ENCODE measurements at regions not wholly inside any gene's neighbourhood (a gene's known extent, or its start where the extent isn't known, plus 50 kb on each side); places are given as distances from the start of the nearest gene placed in this dataset.

GRCh38 chr14:98230411-98230810 lies 1041.6 kb downstream of the BCL11B start:
- Mint-ChIP-seq H3K4me3 (peak overlapping the region; percentile 69 to 76 (median 72)), H3K9me3 (no peaks in the 10 kb centered on the region), H3K4me1 (peaks cover 84 to 88% (median 86%) of the 10 kb centered on the region in 3 donors), H3K27ac (peak overlapping the region; percentile 90 to 95), H3K36me3 (no peaks in the 10 kb centered on the region), H3K27me3 (no peaks in the 10 kb centered on the region)
- peaks cover 37 to 57% of the 10 kb centered on the region in 2 experiments for H3K4me1 ChIP-seq (ENCODE audit: control insufficient read depth in 1 of 2, extremely low read depth in 1 of 2, insufficient read depth in 2 of 2, low read length in 2 of 2)
- peak overlapping the region; percentile 59 for H3K27ac ChIP-seq (ENCODE audit: low read length)
- H3K9me3 ChIP-seq = no peaks in the 10 kb centered on the region
- ATAC-seq (replicated peaks in 1 of 4) (no peak), DNase-seq (no peak)
- ChIA-PET CTCF (interaction anchor here in 1 of 2 donors (0.6 to 1.0 kb wide), 3 partner anchors 13 to 34 kb away, joined by 3 read pairs; no protein-coding TSS in a partner anchor), POLR2A (interaction anchor here in 1 of 2 donors (0.6 to 1.3 kb wide), 4 partner anchors 16 to 86 kb away, joined by 3 to 8 read pairs (median 3); no protein-coding TSS in a partner anchor)
- no peak overlapping the region for H3K4me3 ChIP-seq (ENCODE audit: control insufficient read depth in 1 of 2, extremely low read depth in 1 of 2, low read length in 1 of 2)
- no peaks in the 10 kb centered on the region for H3K27me3 ChIP-seq (replicated peaks in 1 of 2; ENCODE audit: control insufficient read depth in 2 of 2, extremely low read depth in 1 of 2, insufficient read depth in 2 of 2, low read length in 1 of 2)
- 83% methylated on average over 2 of the region's 7 CpGs for WGBS (ENCODE audit: insufficient coverage)
- no peaks in the 10 kb centered on the region for H3K36me3 ChIP-seq (ENCODE audit: control insufficient read depth in 2 of 2, extremely low read depth in 1 of 2, insufficient read depth in 1 of 2, low read length in 1 of 2)

- Mint-ChIP-seq H3K36me3 (no peaks in the 10 kb centered on the region), H3K4me3 (peak overlapping the region in 1 of 3 donors; percentile 72), H3K9me3 (no peaks in the 10 kb centered on the region), H3K4me1 (peaks cover 79 to 80% (median 80%) of the 10 kb centered on the region in 3 donors), H3K27me3 (no peaks in the 10 kb centered on the region), H3K27ac (peak overlapping the region; percentile 90 to 95)
- Histone ChIP-seq H3K4me1 (ENCODE audit: control insufficient read depth in 1 of 2, extremely low read depth in 1 of 2, insufficient read depth in 2 of 2, low read length in 2 of 2) (peaks cover 32 to 49% of the 10 kb centered on the region in 2 experiments), H3K27me3 (replicated peaks in 1 of 2; ENCODE audit: control insufficient read depth in 2 of 2, extremely low read depth in 1 of 2, insufficient read depth in 2 of 2, low read length in 1 of 2) (no peaks in the 10 kb centered on the region), H3K9me3 (no peaks in the 10 kb centered on the region), H3K27ac (ENCODE audit: low read length) (no peak overlapping the region), H3K36me3 (ENCODE audit: control insufficient read depth in 2 of 2, extremely low read depth in 1 of 2, insufficient read depth in 1 of 2, low read length in 1 of 2) (no peaks in the 10 kb centered on the region), H3K4me3 (ENCODE audit: control insufficient read depth in 1 of 2, extremely low read depth in 1 of 2, low read length in 1 of 2) (no peak overlapping the region)
- WGBS (ENCODE audit: insufficient coverage) = 100% methylated on average over 1 of the region's 2 CpGs
- CTCF ChIA-PET = interaction anchor here in 1 of 2 donors (0.6 to 1.0 kb wide), 2 partner anchors 31 to 34 kb away, joined by 3 read pairs; no protein-coding TSS in a partner anchor
- no peak for ATAC-seq (replicated peaks in 1 of 4)
- no peak for DNase-seq
- POLR2A ChIA-PET = no interaction called here
Measured at GRCh38 chr14:98231210-98231609, 1040.8 kb downstream of the BCL11B start.

GRCh38 chr14:98233656-98234055 lies 1038.3 kb downstream of the BCL11B start:
- Mint-ChIP-seq H3K9me3 (no peaks in the 10 kb centered on the region), H3K4me1 (peaks cover 67 to 70% (median 69%) of the 10 kb centered on the region in 3 donors), H3K36me3 (no peaks in the 10 kb centered on the region), H3K27me3 (no peaks in the 10 kb centered on the region), H3K4me3 (no peak overlapping the region), H3K27ac (no peak overlapping the region)
- no peak overlapping the region for H3K4me3 ChIP-seq (ENCODE audit: control insufficient read depth in 1 of 2, extremely low read depth in 1 of 2, low read length in 1 of 2)
- CTCF ChIA-PET = no interaction called here
- ATAC-seq (replicated peaks in 1 of 4) (no peak), DNase-seq (no peak)
- H3K36me3 ChIP-seq (ENCODE audit: control insufficient read depth in 2 of 2, extremely low read depth in 1 of 2, insufficient read depth in 1 of 2, low read length in 1 of 2) = no peaks in the 10 kb centered on the region
- H3K4me1 ChIP-seq (ENCODE audit: control insufficient read depth in 1 of 2, extremely low read depth in 1 of 2, insufficient read depth in 2 of 2, low read length in 2 of 2) = peaks cover 11 to 29% of the 10 kb centered on the region in 2 experiments
- 93% methylated on average over 4 of the region's 6 CpGs for WGBS (ENCODE audit: insufficient coverage)
- H3K27me3 ChIP-seq (replicated peaks in 1 of 2; ENCODE audit: control insufficient read depth in 2 of 2, extremely low read depth in 1 of 2, insufficient read depth in 2 of 2, low read length in 1 of 2) = no peaks in the 10 kb centered on the region
- POLR2A ChIA-PET = interaction anchor here in 1 of 2 donors (0.7 kb wide), 1 partner anchor 113 kb away, joined by 3 read pairs; no protein-coding TSS in a partner anchor
- no peak overlapping the region for H3K27ac ChIP-seq (ENCODE audit: low read length)
- no peaks in the 10 kb centered on the region for H3K9me3 ChIP-seq

GRCh38 chr14:98234208-98234607 lies 1037.8 kb downstream of the BCL11B start:
- no peaks in the 10 kb centered on the region for H3K36me3 Mint-ChIP-seq
- no peak overlapping the region for H3K4me3 Mint-ChIP-seq
- WGBS (ENCODE audit: insufficient coverage) = no CpG with 5 or more reads among the region's 2 CpGs
- H3K27me3 ChIP-seq (replicated peaks in 1 of 2; ENCODE audit: control insufficient read depth in 2 of 2, extremely low read depth in 1 of 2, insufficient read depth in 2 of 2, low read length in 1 of 2) = no peaks in the 10 kb centered on the region
- no peaks in the 10 kb centered on the region for H3K9me3 ChIP-seq
- H3K27me3 Mint-ChIP-seq = no peaks in the 10 kb centered on the region
- H3K27ac ChIP-seq (ENCODE audit: low read length) = no peak overlapping the region
- H3K9me3 Mint-ChIP-seq = no peaks in the 10 kb centered on the region
- no peaks in the 10 kb centered on the region for H3K36me3 ChIP-seq (ENCODE audit: control insufficient read depth in 2 of 2, extremely low read depth in 1 of 2, insufficient read depth in 1 of 2, low read length in 1 of 2)
- no peak overlapping the region for H3K4me3 ChIP-seq (ENCODE audit: control insufficient read depth in 1 of 2, extremely low read depth in 1 of 2, low read length in 1 of 2)
- DNase-seq = no peak
- H3K27ac Mint-ChIP-seq = no peak overlapping the region
- peaks cover 9 to 24% of the 10 kb centered on the region in 2 experiments for H3K4me1 ChIP-seq (ENCODE audit: control insufficient read depth in 1 of 2, extremely low read depth in 1 of 2, insufficient read depth in 2 of 2, low read length in 2 of 2)
- CTCF ChIA-PET = no interaction called here
- ATAC-seq (replicated peaks in 1 of 4) = no peak
- POLR2A ChIA-PET = no interaction called here
- peaks cover 67 to 72% (median 71%) of the 10 kb centered on the region in 3 donors for H3K4me1 Mint-ChIP-seq

GRCh38 chr14:98236314-98236713 lies 1035.7 kb downstream of the BCL11B start:
- Mint-ChIP-seq H3K27me3 (no peaks in the 10 kb centered on the region), H3K27ac (peak overlapping the region in 1 of 2 donors; percentile 14), H3K4me1 (peaks cover 52 to 59% (median 57%) of the 10 kb centered on the region in 3 donors), H3K9me3 (no peaks in the 10 kb centered on the region), H3K4me3 (no peak overlapping the region), H3K36me3 (no peaks in the 10 kb centered on the region)
- Histone ChIP-seq H3K27me3 (replicated peaks in 1 of 2; ENCODE audit: control insufficient read depth in 2 of 2, extremely low read depth in 1 of 2, insufficient read depth in 2 of 2, low read length in 1 of 2) (no peaks in the 10 kb centered on the region), H3K27ac (ENCODE audit: low read length) (no peak overlapping the region), H3K9me3 (no peaks in the 10 kb centered on the region), H3K36me3 (ENCODE audit: control insufficient read depth in 2 of 2, extremely low read depth in 1 of 2, insufficient read depth in 1 of 2, low read length in 1 of 2) (no peaks in the 10 kb centered on the region), H3K4me1 (ENCODE audit: control insufficient read depth in 1 of 2, extremely low read depth in 1 of 2, insufficient read depth in 2 of 2, low read length in 2 of 2) (peaks cover 0 to 5% of the 10 kb centered on the region in 2 experiments), H3K4me3 (ENCODE audit: control insufficient read depth in 1 of 2, extremely low read depth in 1 of 2, low read length in 1 of 2) (no peak overlapping the region)
- POLR2A ChIA-PET = no interaction called here
- CTCF ChIA-PET = interaction anchor here in 1 of 2 donors (1.0 kb wide), 1 partner anchor 10 kb away, joined by 3 read pairs; no protein-coding TSS in a partner anchor
- ATAC-seq (replicated peaks in 1 of 4) (no peak), DNase-seq (no peak)
- 81% methylated on average over 3 of the region's 3 CpGs for WGBS (ENCODE audit: insufficient coverage)

- Mint-ChIP-seq H3K36me3 (no peaks in the 10 kb centered on the region), H3K27ac (peak overlapping the region; percentile 47 to 59), H3K4me3 (peak overlapping the region in 1 of 3 donors; percentile 18), H3K27me3 (no peaks in the 10 kb centered on the region), H3K9me3 (no peaks in the 10 kb centered on the region), H3K4me1 (peaks cover 44 to 53% (median 50%) of the 10 kb centered on the region in 3 donors)
- WGBS (ENCODE audit: insufficient coverage) = no CpG with 5 or more reads among the region's 4 CpGs
- Histone ChIP-seq H3K4me3 (ENCODE audit: control insufficient read depth in 1 of 2, extremely low read depth in 1 of 2, low read length in 1 of 2) (no peak overlapping the region), H3K4me1 (ENCODE audit: control insufficient read depth in 1 of 2, extremely low read depth in 1 of 2, insufficient read depth in 2 of 2, low read length in 2 of 2) (peaks cover 0 to 3% of the 10 kb centered on the region in 2 experiments), H3K9me3 (no peaks in the 10 kb centered on the region), H3K27me3 (replicated peaks in 1 of 2; ENCODE audit: control insufficient read depth in 2 of 2, extremely low read depth in 1 of 2, insufficient read depth in 2 of 2, low read length in 1 of 2) (no peaks in the 10 kb centered on the region), H3K27ac (ENCODE audit: low read length) (no peak overlapping the region), H3K36me3 (ENCODE audit: control insufficient read depth in 2 of 2, extremely low read depth in 1 of 2, insufficient read depth in 1 of 2, low read length in 1 of 2) (no peaks in the 10 kb centered on the region)
- DNase-seq (no peak), ATAC-seq (replicated peaks in 1 of 4) (peak in 3 of 4 experiments; percentile 37 to 59 (median 51))
- CTCF ChIA-PET = no interaction called here
- POLR2A ChIA-PET = no interaction called here
Measured at GRCh38 chr14:98237939-98238338, 1034.1 kb downstream of the BCL11B start.
